Endothelial cell of umbilical vein (primary cell): ENCODE measurements at regions not wholly inside any gene's neighbourhood (a gene's known extent, or its start where the extent isn't known, plus 50 kb on each side); places are given as distances from the start of the nearest gene placed in this dataset.

Experiments used
- BruUV-seq: library from RNA; stranded (reverse); fragments of 400-500 nt; replicated peaks from 2 replicates; lab custom pipeline; 2021; lab: Mats Ljungman, UMichigan
- CTCF ChIA-PET: fragments of 300-600, 350-600 bp; sonication (Branson Sonifier 250); formaldehyde crosslinking; loops from one replicate; lab custom pipeline; 2021; ENCODE audit warnings: antibody characterized with exemption, inconsistent platforms; lab: Charles Lee
- POLR2A ChIA-PET: fragments of 300-600, 350-600 bp; sonication (Branson Sonifier 250); formaldehyde crosslinking; loops from one replicate; lab custom pipeline; 2021; ENCODE audit warnings: antibody characterized with exemption, inconsistent platforms; lab: Charles Lee
- DNase-seq: peaks from one replicate; pipeline ENCODE4 v3.0.0-alpha.2; 2011; ENCODE audit warnings: low read depth, low spot score
- FAIRE-seq: peaks from 2 replicates; lab custom pipeline; 2011; peaks lifted over from hg19 to GRCh38; lab: Jason Lieb, UNC
- H2AFZ ChIP-seq: 2 replicates; pipeline ENCODE4 v1.6.0; 2012; ENCODE audit warnings: low read depth, low read length, control low read depth, inconsistent platforms
- H3K27ac ChIP-seq: 2 replicates; pipeline ENCODE4 v1.5.1; 2011; ENCODE audit warnings: low read depth, mild to moderate bottlenecking, control low read depth, low read length, moderate library complexity; ENCODE audit not compliant: insufficient read depth
- H3K27me3 ChIP-seq, 2 experiments: 2 replicates each; pipeline versions ENCODE4 v1.6.0 to v1.6.1; 2011; ENCODE audit warnings: low read length in 2 of 2, mixed read lengths in 1 of 2; ENCODE audit not compliant: control insufficient read depth in 2 of 2, insufficient read depth in 2 of 2
- H3K36me3 ChIP-seq, 2 experiments: 2 replicates in 1 of 2; 3 replicates in 1 of 2; pipeline ENCODE4 v1.5.1; 2011; ENCODE audit warnings: low read length in 2 of 2, mild to moderate bottlenecking in 1 of 2, moderate library complexity in 1 of 2; ENCODE audit not compliant: control insufficient read depth in 2 of 2, insufficient read depth in 2 of 2; ENCODE audit errors: extremely low read depth in 1 of 2
- H3K4me1 ChIP-seq: 3 replicates; pipeline ENCODE4 v1.5.1; 2011; ENCODE audit warnings: mild to moderate bottlenecking, low read length; ENCODE audit not compliant: control insufficient read depth, insufficient read depth; ENCODE audit errors: extremely low read depth
- H3K4me2 ChIP-seq: 2 replicates; pipeline ENCODE4 v1.6.1; 2011; ENCODE audit warnings: low read length, control low read depth, mixed read lengths; ENCODE audit not compliant: insufficient read depth
- H3K4me3 ChIP-seq, 3 experiments: fragments of 200-600 bp in 1 of 3; sonication (generic), shearing (Covaris generic) in 1 of 3; replicated peaks in 1 of 3; 2 replicates each; pipeline ENCODE4 v1.5.1; 2011 to 2016; ENCODE audit warnings: control low read depth in 3 of 3, low read length in 3 of 3, mild to moderate bottlenecking in 2 of 3, inconsistent platforms in 1 of 3, low read depth in 1 of 3, moderate library complexity in 1 of 3; ENCODE audit not compliant: insufficient read depth in 1 of 3
- H3K79me2 ChIP-seq: 2 replicates; pipeline ENCODE4 v1.6.0; 2012; ENCODE audit warnings: low read length, inconsistent platforms; ENCODE audit not compliant: control insufficient read depth, insufficient read depth
- H3K9ac ChIP-seq: replicated peaks from 2 replicates; pipeline ENCODE3; 2011; ENCODE audit warnings: low read length, control low read depth; ENCODE audit not compliant: insufficient read depth; ENCODE audit errors: extremely low read depth
- H3K9me1 ChIP-seq: replicated peaks from 3 replicates; pipeline ENCODE4 v1.6.0; 2011; ENCODE audit warnings: mild to moderate bottlenecking, low read length; ENCODE audit not compliant: control insufficient read depth, insufficient read depth; ENCODE audit errors: extremely low read depth
- H3K9me3 ChIP-seq: replicated peaks from 2 replicates; pipeline ENCODE4 v1.5.1; 2012; ENCODE audit warnings: low read length, inconsistent platforms; ENCODE audit not compliant: control insufficient read depth, insufficient read depth
- H4K20me1 ChIP-seq: replicated peaks from 2 replicates; pipeline ENCODE3; 2011; ENCODE audit warnings: mild to moderate bottlenecking, low read length; ENCODE audit not compliant: control insufficient read depth, insufficient read depth; ENCODE audit errors: extremely low read depth
- EZH2 ChIP-seq: IDR thresholded peaks from 2 replicates; pipeline ENCODE4 v1.6.1; 2012; ENCODE audit warnings: borderline replicate concordance, low read depth, mild to moderate bottlenecking, moderate library complexity, low read length, inconsistent platforms; ENCODE audit not compliant: severe bottlenecking
- FOS ChIP-seq: IDR thresholded peaks from 2 replicates; pipeline ENCODE4 v1.6.1; 2011; ENCODE audit warnings: mild to moderate bottlenecking, low read length, moderate library complexity, borderline replicate concordance; ENCODE audit not compliant: insufficient read depth
- GATA2 ChIP-seq: IDR thresholded peaks from 2 replicates; pipeline ENCODE4 v1.7.0; 2011; ENCODE audit warnings: low read depth, mild to moderate bottlenecking, moderate library complexity, mixed read lengths, low read length; ENCODE audit not compliant: insufficient read length, insufficient read depth
- JUN ChIP-seq: IDR thresholded peaks from 2 replicates; pipeline ENCODE4 v1.6.1; 2011; ENCODE audit warnings: borderline replicate concordance, low read depth; ENCODE audit not compliant: insufficient read length, insufficient read depth
- MYC ChIP-seq: IDR thresholded peaks from one replicate; pipeline ENCODE4 v1.6.1; 2011; ENCODE audit warnings: mild to moderate bottlenecking, low read depth, low read length
- POLR2A ChIP-seq: IDR thresholded peaks from 2 replicates; pipeline ENCODE4 v1.6.1; 2012; ENCODE audit warnings: low read depth, mild to moderate bottlenecking, control low read depth, low read length
- POLR2AphosphoS5 ChIP-seq: IDR thresholded peaks from 2 replicates; pipeline ENCODE4 v1.6.1; 2012; ENCODE audit warnings: low read depth, mild to moderate bottlenecking, control low read depth, low read length, moderate library complexity; ENCODE audit not compliant: insufficient read depth
- dilution Hi-C: fragments of 300-500 bp; cut with MboI; formaldehyde crosslinking; loops from one replicate; pipeline ENCODE4 v1.15.0; 2019; ENCODE audit warnings: low sequenced_read_pairs; ENCODE audit not compliant: extremely low pct_ligation_motif_present
- intact Hi-C: fragments of 100-400 bp; cut with micrococcal nuclease; formaldehyde crosslinking; loops from one replicate; pipeline ENCODE4 v1.10.0; 2022
- TF ChIP-seq, protein P1 (sequence below), 2 donors: IDR thresholded peaks; 1 replicate in 1 of 2; 2 replicates in 1 of 2; pipeline ENCODE4 v1.5.1; 2011; ENCODE audit warnings: low read length in 2 of 2, mild to moderate bottlenecking in 2 of 2, moderate library complexity in 2 of 2, control low read depth in 1 of 2, inconsistent platforms in 1 of 2, low read depth in 1 of 2; ENCODE audit not compliant: insufficient read depth in 1 of 2; ENCODE audit errors: extremely low read depth in 1 of 2
- TF ChIP-seq, protein P2 (sequence below): IDR thresholded peaks from 2 replicates; pipeline ENCODE4 v1.6.1; 2011; ENCODE audit not compliant: insufficient read depth, insufficient read length

DNA sequence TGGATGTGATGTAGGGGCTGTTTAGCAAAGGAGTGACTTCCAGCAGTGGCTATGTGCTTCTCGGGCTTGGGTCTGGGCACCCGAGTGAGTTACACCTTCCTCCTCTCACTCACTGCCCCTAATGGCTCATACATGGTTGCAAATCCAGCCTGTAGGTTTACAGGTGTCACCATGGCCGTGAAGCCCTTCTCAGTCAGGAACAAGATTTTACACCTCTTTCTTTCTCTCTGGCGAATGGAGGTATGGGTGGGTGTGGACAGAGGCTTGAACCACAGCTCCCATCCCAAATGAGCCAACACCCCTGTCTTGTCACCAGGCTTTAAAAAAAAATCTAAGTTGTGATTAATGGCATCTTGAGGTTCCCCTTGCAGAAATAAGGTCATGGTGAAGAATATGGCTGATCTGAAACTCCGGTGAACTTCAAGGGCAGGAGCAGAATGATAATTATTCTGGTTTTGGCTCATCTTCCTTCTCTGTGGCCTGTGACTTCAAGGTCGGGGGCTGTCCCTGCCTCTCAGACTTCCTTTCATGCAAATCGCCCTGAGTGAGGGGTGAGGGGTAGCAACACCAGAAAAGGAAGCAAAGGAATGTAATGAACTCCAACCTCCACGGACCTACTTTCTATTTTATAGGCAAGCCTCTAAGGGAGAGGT is 331.2 kb downstream of the MAF start:
- H2AFZ ChIP-seq = no peak overlapping the region
- H3K27me3 ChIP-seq = no peaks in the 10 kb centered on the region
- H3K4me2 ChIP-seq = no peak overlapping the region
- CTCF ChIA-PET = no interaction called here
- POLR2A ChIA-PET = no interaction called here
- H3K36me3 ChIP-seq = no peaks in the 10 kb centered on the region
- H3K27ac ChIP-seq = no peak overlapping the region
- BruUV-seq = no TSS peak
- FAIRE-seq (no peak), DNase-seq (no peak)
- dilution Hi-C loops (no loop called here), intact Hi-C loops (no loop called here)
- H3K9me3 ChIP-seq = peaks cover 2% of the 10 kb centered on the region
- H3K79me2 ChIP-seq = no peaks in the 10 kb centered on the region
- no peaks in the 10 kb centered on the region for H3K9me1 ChIP-seq
- TF ChIP-seq, protein P1, sequence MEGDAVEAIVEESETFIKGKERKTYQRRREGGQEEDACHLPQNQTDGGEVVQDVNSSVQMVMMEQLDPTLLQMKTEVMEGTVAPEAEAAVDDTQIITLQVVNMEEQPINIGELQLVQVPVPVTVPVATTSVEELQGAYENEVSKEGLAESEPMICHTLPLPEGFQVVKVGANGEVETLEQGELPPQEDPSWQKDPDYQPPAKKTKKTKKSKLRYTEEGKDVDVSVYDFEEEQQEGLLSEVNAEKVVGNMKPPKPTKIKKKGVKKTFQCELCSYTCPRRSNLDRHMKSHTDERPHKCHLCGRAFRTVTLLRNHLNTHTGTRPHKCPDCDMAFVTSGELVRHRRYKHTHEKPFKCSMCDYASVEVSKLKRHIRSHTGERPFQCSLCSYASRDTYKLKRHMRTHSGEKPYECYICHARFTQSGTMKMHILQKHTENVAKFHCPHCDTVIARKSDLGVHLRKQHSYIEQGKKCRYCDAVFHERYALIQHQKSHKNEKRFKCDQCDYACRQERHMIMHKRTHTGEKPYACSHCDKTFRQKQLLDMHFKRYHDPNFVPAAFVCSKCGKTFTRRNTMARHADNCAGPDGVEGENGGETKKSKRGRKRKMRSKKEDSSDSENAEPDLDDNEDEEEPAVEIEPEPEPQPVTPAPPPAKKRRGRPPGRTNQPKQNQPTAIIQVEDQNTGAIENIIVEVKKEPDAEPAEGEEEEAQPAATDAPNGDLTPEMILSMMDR (IDR thresholded peaks at IDR 0.05; ENCODE audit: extremely low read depth in 1 of 2, insufficient read depth in 1 of 2, low read depth in 1 of 2, low read length in 2 of 2) = no peak
- TF ChIP-seq MYC (no peak), FOS (no peak)
- H4K20me1 ChIP-seq = no peaks in the 10 kb centered on the region
- no peak overlapping the region for H3K9ac ChIP-seq
- H3K4me1 ChIP-seq = no peaks in the 10 kb centered on the region
- H3K4me3 ChIP-seq = no peak overlapping the region

DNA sequence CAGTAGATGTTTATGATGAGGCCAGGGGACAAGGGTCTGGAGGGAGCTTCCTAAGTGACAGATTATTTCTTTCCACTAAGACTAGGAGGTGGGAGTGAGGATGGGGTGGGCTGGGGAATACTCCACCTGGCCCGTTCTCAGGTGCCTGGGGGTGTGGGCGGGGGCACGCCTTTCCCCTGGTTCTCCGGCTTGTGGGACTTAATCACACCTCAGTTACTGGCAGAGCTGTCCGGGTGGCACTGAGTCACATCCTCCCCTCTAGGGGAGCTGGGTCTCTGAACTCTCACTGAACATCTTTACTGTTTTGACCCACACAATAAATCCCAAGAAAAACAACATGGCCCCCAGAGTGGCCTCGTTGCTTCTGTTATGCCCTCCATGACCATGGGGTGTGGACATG is 332.8 kb downstream of the MAF start:
- Histone ChIP-seq H3K79me2 (no peaks in the 10 kb centered on the region), H2AFZ (no peak overlapping the region), H3K36me3 (no peaks in the 10 kb centered on the region), H3K27ac (no peak overlapping the region), H4K20me1 (no peaks in the 10 kb centered on the region), H3K9me3 (peaks cover 2% of the 10 kb centered on the region), H3K9ac (no peak overlapping the region), H3K4me2 (no peak overlapping the region), H3K27me3 (no peaks in the 10 kb centered on the region), H3K9me1 (no peaks in the 10 kb centered on the region), H3K4me1 (no peaks in the 10 kb centered on the region), H3K4me3 (no peak overlapping the region)
- no TSS peak for BruUV-seq
- DNase-seq (no peak), FAIRE-seq (no peak)
- intact Hi-C loops = no loop called here
- POLR2A ChIA-PET = no interaction called here
- TF ChIP-seq FOS = no peak
- no peak for TF ChIP-seq MYC
- no peak for TF ChIP-seq JUN
- no peak for TF ChIP-seq GATA2
- no peak for TF ChIP-seq POLR2A
- no peak for TF ChIP-seq POLR2AphosphoS5
- TF ChIP-seq, protein P1 (IDR thresholded peaks at IDR 0.05; ENCODE audit: extremely low read depth in 1 of 2, insufficient read depth in 1 of 2, low read depth in 1 of 2, low read length in 2 of 2) = no peak
- TF ChIP-seq EZH2 = no peak
- TF ChIP-seq, protein P2, sequence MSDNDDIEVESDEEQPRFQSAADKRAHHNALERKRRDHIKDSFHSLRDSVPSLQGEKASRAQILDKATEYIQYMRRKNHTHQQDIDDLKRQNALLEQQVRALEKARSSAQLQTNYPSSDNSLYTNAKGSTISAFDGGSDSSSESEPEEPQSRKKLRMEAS = no peak
- CTCF ChIA-PET = no interaction called here
- dilution Hi-C loops = no loop called here
